HTR-8/SVneo (cell line): ENCODE measurements at regions not wholly inside any gene's neighbourhood (a gene's known extent, or its start where the extent isn't known, plus 50 kb on each side); places are given as distances from the start of the nearest gene placed in this dataset.
A peak's percentile ranks its signal among the peaks of the same experiment; 100 is the strongest.

ENCODE experiments used
- DNase-seq: peaks from one replicate; pipeline ENCODE4 v3.0.0; 2011; ENCODE audit warnings: low spot score, mixed read lengths; ENCODE audit not compliant: insufficient read length
- FAIRE-seq: peaks from 2 replicates; lab custom pipeline; 2011; peaks lifted over from hg19 to GRCh38; lab: Jason Lieb, UNC

DNA sequence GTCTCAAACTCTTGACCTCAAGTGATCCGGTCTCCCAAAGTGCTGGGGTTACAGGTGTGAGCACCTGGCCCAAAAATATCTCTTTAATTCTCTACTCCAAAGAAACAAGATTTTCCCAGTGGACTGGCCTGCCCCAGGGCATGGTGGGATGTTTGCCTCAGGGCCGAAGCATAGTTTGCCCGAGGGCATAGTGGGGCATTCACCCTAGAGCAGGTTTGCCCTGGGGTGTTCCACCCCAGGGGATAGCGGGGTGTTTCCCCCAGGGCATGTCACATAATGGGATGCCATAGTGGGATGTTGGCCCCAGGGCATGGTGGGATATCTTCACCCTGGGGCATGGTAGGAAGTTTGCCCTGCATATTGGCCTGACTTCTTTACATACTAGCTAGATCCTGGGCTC is 97.2 kb downstream of the VEGFA start:
- DNase-seq (no peak), FAIRE-seq (no peak)

GRCh38 chr6:43865932-43866645 is 96.1 kb downstream of the VEGFA start:
- DNase-seq (no peak), FAIRE-seq (no peak)

DNA sequence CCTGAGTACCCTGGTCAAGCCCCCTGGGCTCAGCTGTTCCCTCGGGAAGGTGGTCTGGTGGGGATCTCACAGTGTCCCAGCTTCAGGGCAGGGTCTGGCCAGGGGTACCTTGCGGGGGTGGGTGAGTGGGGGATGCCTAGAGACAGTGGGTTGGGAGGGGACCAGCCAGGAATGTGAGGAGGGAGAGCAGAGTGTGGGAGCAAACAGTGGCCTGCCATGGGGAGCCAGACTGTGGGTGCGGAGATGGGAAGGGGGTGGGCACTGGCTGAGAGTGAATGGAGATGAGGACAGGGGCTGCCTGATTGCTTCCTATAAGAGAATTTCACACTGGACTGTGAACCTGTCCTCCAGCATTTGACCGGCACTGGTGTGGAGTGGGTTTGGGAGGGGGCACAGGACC is 95.1 kb downstream of the VEGFA start:
- DNase-seq = no peak
- no peak for FAIRE-seq

GRCh38 chr6:43862925-43863324 is 92.9 kb downstream of the VEGFA start:
- FAIRE-seq (peak; percentile 4), DNase-seq (no peak)

GRCh38 chr6:43861212-43861894 is 91.3 kb downstream of the VEGFA start:
- FAIRE-seq = peak; percentile 62
- no peak for DNase-seq

DNA sequence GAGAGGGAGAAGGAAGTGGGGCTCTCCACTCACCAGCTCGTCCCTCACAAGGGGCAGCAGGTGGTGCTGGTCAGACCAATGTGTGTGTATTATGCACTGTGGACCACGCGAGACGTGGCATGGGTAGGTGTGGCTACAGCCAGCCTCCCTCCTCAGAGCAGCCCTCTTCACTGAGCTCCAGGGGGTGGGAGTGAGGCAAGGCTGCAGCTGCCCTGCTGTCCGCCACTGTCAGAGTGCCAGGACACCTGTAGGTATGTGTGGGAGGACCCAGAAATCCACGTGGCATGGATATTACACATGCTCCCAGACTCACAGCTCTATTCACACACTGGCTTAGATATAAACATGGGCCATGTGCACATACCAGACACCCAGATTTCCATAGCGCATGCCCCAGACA is 90.3 kb downstream of the VEGFA start:
- no peak for DNase-seq
- FAIRE-seq = no peak

GRCh38 chr6:43859213-43859612 is 89.2 kb downstream of the VEGFA start:
- FAIRE-seq = no peak
- DNase-seq = no peak

- DNase-seq (no peak), FAIRE-seq (no peak)
These were observed 88.4 kb downstream of the VEGFA start for GRCh38 chr6:43858161-43859153.

GRCh38 chr6:43856005-43856765 is 86.2 kb downstream of the VEGFA start:
- FAIRE-seq (no peak), DNase-seq (peak; percentile 40)

GRCh38 chr6:43855247-43855646 is 85.2 kb downstream of the VEGFA start:
- no peak for DNase-seq

GRCh38 chr6:43853066-43853650 is 83.1 kb downstream of the VEGFA start:
- no peak for DNase-seq
- FAIRE-seq = no peak

More at GRCh38 chr6:43855247-43855646, 85.2 kb downstream of the VEGFA start:
- no peak for FAIRE-seq

- FAIRE-seq (no peak), DNase-seq (no peak)
These were observed 82.4 kb downstream of the VEGFA start for GRCh38 chr6:43852350-43852864.

- FAIRE-seq = no peak
- peak; percentile 75 for DNase-seq
These were observed 81.3 kb downstream of the VEGFA start for GRCh38 chr6:43851204-43851865.

DNA sequence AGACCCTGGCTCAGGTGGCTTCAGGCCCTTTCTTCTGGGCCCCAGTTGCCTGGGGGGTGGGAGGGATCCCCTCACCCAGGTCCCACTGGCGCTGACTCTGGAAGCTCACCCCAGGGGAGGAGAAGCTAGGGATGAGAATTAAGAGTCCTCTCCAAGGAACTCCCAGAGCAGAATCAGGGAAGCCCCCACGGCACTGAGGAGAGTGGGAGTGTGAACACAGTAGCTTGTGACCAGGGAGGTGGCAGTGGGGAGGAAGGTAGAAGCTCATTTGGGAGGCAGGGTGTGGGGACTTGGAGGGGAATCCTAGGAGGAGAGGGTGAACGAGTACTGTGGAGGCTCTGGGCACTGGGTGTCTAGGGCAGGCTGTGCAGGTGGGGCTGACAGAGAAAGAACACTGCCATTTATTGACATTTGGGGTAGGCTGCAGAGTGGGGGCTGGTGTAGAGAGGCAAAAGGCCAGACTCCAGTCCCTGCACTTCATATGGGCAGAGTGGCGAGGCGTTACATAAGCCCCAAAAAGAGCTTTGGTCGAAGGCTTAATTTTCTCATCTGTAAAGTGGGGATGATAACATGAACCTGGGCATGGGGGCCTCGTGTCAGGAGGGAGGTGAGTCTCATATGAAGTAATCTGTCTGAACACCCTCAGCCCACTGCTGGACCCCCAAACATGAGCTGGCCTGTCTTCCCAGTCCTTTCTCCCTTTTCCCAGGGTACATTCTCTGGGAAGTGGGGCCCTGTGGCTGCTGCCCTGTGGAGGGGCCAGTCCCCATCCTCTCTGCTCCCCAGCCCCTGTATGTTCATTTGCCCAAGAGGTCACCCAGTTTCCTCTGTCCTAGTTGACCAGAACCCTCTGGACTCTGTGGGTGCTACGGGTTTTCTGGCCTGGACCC is 80.5 kb downstream of the VEGFA start:
- no peak for FAIRE-seq
- DNase-seq = no peak

GRCh38 chr6:43849844-43850243 is 79.8 kb downstream of the VEGFA start:
- DNase-seq (no peak), FAIRE-seq (no peak)

DNA sequence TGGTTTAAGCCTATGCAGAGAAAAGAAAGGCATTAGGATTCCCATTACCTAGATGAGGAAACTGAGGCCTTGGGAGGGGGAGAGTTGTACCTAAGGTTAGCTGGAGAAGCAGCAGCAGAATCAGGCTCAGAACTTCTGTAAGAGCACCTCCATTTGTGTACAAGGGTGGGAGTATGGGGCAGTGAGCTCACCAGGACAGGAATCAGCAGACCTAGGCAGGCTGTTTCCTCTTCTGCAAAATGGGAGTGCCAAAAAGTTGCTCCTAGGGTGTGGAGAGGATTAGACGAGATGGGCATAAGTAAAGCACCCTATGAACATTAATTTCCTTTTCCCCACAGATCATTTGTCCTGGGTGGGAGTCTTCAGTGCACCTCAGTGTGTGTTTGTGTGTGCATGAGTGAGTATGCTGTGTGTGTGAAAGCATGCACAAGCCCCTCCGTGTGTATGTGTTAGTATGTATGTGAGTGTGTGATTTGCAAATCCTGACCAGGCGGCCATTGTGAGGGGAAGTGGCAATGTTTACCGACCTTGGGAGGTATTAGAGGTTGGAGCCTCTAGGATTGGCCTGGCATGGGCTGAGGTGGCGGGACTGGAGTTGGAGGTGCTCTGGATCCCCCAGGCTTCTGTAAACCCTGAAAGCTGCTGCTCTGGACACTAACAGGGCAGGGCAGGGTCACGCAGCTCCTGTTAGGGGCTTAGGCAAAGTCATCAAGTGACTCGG is 78.8 kb downstream of the VEGFA start:
- no peak for FAIRE-seq
- no peak for DNase-seq
